HG02840 (cell line): ENCODE measurements at regions not wholly inside any gene's neighbourhood (a gene's known extent, or its start where the extent isn't known, plus 50 kb on each side); places are given as distances from the start of the nearest gene placed in this dataset.
"Not testable (repeated sequence)": the region's sequence is repeated elsewhere in the genome, so short reads cannot be mapped to it uniquely, and the experiment has no call there.

Source experiments
- ATAC-seq: cut with Tn5 transposase; IDR thresholded peaks from one replicate; pipeline ENCODE4 v1.9.1; 2021; ENCODE audit warnings: mild to moderate bottlenecking, moderate library complexity, moderate number of reproducible peaks; ENCODE audit not compliant: unreplicated experiment, low FRiP score

GRCh38 chr3:15982667-15983196, 185.0 kb upstream of the ANKRD28 start:
- ATAC-seq: no peak

- no peak for ATAC-seq
These were observed 185.5 kb upstream of the ANKRD28 start for GRCh38 chr3:15983232-15983631.

DNA sequence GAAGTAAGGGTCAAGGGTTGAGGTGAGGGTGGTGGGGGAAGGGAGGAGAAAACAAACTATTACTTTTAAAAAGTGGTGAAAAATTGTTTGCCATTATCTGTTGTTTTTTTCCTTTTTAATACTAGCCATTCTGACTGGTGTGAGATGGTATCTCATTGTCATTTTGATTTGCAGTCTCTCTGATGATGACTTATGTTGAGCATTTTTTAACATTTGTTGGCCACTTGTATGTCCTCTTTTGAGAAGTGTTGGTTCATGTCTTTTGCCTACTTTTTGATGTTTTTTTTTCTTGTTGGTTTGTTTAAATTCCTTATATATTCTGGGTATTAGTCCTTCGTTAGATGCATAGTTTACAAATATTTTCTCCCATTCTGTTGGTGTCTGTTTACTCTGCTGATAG, 185.9 kb upstream of the ANKRD28 start:
- no peak for ATAC-seq

DNA sequence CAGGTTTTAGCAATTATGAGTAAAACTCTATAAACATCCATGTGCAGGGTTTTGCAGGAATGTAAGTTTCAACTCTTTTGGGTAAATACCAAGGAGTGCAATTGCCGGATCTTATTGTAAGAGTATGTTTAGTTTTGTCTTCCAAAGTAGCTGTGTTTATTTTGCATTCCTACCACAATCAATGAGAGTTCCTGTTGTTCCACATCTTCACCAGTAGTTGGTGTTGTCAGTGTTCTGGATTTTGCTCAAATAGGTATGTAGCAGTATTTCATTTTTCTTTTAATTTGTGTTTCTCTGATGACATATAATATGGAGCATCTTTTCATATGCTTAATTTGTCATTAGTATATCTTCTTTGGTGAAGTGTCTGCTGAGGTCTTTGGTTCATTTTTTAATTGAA, 185.1 kb upstream of the GALNT15 start:
- ATAC-seq: no peak

- not testable (repeated sequence) for ATAC-seq
These were observed 180.8 kb upstream of the GALNT15 start for GRCh38 chr3:15993660-15994059.

GRCh38 chr3:15996496-15996895, 178.0 kb upstream of the GALNT15 start:
- ATAC-seq: not testable (repeated sequence)

DNA sequence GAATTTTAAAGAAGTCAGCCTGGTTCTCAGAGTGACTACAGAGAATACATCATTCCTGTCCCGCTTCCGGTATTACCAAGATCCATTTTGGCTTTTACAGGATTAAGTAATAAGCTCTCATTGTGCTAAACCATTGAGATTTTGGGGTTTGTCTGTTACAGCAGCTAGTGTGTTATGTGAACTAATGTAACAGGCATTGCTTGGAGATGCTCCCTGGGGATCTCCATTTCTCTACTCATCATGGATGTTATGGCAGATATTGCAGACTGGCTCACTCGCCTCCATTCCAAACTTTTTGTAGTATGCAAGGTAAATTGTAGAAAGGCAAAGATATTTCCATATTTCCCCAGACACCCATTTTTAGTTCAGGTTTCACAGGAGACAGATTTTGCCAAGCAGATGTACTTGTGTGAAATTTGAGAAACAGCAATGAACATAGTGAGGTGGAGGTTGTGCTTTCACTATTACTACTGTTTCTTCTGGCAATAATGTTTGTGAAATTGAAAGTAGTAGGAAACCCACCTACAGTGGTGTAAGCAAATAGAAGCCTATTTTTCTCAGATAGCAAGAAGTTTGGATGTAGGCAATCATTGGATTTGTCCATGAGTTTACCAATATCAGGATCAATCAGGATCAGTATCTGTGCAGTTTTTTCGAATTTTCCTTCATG, 177.1 kb upstream of the GALNT15 start:
- ATAC-seq: no peak

GRCh38 chr3:15998911-15999310, 175.6 kb upstream of the GALNT15 start:
- no peak for ATAC-seq

GRCh38 chr3:16004812-16005211, 169.7 kb upstream of the GALNT15 start:
- ATAC-seq: no peak

DNA sequence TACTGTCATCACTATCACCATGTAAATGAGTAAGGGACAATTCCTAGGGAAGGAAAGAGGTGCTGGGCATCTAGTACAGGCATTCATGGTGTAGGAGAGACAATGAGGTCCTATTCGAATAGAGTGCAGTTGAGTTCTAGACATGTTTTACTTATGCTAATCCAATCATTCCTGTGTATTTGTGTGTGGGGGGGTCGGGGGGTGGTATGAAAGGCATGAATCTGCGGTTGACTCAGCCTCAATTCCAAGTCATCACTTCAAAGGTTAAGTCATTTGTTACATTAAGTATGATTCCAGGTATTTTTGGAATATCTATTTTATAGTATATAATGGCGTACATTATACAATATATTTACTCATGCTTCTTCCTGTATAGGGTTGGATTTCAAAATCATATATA, 163.1 kb upstream of the GALNT15 start:
- ATAC-seq: no peak

DNA sequence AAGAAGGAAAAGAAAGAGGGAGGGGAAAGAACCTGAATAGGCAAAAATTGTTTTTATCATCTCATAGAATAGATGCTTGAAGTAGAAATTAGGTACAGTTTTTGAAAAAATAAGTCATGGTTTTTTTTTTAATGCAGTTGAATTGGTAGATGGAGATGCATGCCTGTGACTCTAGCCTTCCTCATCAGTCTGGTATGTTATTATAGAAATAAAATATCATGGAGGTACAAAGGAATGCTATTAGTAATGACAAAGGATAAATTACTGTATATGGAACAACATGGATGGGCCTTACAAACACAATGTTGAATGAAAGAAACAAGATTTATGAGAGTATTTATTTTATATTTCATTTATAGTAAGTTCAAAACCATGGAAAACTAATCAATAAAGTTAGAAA, 162.4 kb upstream of the GALNT15 start:
- ATAC-seq: no peak

DNA sequence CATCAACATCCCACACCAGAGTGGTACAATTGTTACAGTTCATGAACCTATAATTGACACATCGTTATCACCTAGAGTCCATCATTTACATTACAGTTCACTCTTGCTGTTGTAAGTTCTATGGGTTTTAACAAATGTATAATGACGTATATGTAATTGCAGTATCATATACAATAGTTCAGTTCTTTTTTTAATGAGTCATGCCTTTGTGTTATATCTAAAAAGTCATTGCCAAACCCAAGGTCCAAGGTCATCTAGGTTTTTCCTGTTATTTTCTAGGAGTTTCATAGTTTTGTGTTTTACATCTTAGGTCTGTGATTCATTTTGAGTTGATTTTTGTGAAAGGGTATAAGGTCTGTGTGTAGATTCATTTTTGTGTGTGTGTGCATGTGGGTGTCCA, 160.9 kb upstream of the GALNT15 start:
- ATAC-seq: no peak

DNA sequence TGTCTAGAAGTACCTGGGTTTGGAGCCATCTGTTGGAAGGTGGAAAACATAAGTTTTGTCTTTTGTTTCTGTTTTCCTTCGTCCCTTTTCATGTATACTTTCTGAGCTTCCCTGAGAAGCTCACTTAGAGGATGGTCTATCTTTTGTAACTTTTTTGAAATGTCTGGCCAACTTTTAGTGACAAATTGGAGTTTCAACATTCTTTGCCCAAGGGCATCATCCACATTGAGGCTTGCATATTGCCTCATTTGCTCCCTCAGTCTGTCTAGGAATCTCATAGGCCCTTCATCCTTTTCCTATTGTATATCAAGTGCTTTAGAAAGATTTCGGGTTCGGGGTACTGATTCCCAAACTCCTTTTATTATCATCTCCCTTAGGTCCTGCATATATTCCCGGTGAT, 152.7 kb upstream of the GALNT15 start:
- not testable (repeated sequence) for ATAC-seq

- ATAC-seq: not testable (repeated sequence)
These were observed 150.6 kb upstream of the GALNT15 start for GRCh38 chr3:16023881-16024280.

DNA sequence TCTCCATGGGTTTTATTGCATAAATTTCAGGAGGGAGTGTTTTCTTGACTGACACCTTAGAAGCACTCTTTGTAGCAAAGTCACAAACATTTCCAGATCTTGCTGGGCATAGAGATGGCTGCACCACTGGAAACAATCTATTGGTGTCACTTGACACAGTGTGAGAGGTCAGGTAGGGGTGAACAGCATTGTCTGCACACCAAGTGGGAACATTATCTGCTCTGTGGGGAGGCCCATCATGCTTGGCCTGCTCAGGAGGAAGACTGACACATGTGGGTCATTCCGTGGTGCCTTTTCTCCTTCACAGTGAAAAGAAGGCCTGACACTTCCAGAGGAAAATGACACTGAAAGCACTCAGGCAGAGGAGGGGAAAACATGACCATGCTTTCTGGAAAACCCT, 149.9 kb upstream of the GALNT15 start:
- no peak for ATAC-seq

DNA sequence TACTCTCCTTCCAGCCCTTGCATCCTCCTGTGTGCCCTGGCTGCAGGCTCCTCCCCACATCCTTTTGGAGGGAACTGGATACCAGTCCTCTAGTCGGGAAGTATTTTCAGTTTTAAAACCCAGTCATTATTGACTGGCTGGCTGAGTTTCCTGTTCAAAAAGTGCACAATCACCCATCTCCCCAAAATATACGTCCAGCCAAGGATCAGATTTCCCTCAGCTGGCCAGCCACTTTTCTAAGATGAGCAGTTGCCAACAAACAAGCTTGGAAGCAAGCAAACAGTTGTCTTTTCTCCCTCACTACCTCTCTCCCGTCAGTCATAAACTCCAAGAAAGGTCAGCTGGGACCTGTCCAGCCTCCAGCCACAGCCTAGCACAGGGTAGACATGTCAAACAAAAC, 147.7 kb upstream of the GALNT15 start:
- no peak for ATAC-seq

DNA sequence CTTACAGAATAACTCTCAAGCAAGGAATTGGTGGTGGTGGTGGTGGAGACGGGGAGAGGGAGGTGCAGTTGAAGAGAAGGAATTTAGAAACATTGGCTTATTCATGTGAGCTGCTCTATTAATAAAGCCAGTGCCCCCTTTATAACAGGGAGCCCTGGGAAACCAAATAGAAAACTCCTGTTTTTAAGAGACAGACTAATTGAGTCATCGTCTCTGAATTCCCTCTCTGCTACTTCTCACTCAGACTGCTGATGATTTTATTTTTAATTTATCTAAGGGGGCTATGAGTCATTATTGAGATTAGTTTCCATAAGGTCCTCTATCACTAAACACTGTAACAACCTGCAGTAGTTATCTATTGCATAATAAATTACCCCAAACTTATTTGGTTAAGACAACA, 145.9 kb upstream of the GALNT15 start:
- no peak for ATAC-seq

DNA sequence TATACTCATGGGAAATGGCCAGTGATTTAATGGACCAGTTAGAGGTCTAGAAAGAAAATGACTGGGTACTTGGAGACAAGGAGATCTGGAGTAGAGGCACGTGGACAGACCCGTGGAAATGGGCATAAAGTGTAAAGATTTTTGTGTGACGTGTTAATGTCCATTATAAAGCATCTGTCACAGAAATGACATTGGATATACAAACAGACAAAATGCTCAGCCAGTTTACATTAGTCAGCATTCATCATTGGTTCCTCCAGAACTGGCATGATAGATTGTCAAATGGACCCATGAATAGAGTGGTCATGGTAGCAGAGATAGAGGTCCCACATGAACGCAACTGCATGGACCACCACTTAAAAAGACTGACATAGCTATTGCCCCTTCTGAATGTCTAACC, 144.1 kb upstream of the GALNT15 start:
- no peak for ATAC-seq

GRCh38 chr3:16031434-16031833, 143.0 kb upstream of the GALNT15 start:
- no peak for ATAC-seq

DNA sequence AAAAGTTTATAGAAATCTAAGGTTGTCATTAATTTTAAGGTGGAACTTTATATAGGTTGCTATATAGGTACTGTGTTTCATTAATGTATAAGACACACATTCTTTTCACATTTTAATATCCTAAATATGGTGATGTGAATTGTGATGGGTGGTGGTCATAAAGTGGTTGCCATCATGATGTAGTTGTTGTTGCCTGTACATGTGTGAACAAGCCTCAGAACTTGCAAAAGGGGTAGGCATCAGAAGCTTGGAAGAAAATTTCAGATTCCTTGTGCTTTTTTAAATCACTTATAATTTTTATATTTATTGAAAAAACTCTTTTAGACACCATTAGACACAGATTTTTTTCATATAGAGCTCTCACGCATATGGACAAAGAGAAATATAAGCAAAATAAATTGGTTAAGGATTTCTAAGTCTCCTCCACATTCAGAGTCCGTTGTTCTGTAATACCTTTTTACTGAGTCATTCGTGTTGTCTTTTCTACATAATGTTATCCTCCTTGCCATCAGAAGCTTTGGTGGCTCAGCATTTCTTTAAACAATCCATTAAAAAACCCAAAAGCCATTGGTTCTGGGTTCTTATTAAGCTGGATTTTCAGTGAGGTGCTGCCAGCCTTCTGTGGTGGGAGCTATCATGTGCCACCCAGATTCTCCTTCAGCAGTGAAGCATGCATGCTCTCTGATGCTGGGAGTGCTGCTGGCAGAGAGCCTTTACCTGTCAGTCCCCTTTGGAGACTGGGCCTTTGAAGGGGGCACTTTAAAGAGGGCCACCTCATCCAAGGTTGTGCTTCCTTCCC, 140.4 kb upstream of the GALNT15 start:
- no peak for ATAC-seq

GRCh38 chr3:16040991-16041390, 133.5 kb upstream of the GALNT15 start:
- ATAC-seq: no peak
